Muscle layer of duodenum (tissue), 2 donors: ENCODE measurements at regions not wholly inside any gene's neighbourhood (a gene's known extent, or its start where the extent isn't known, plus 50 kb on each side); places are given as distances from the start of the nearest gene placed in this dataset.

Source experiments
- H3K27ac ChIP-seq: one replicate; pipeline ENCODE4 v1.7.0; 2013; ENCODE audit warnings: mild to moderate bottlenecking, low read length
- H3K27me3 ChIP-seq: one replicate; pipeline ENCODE4 v1.7.0; 2013; ENCODE audit warnings: low read depth, mild to moderate bottlenecking, control low read depth, low read length
- H3K36me3 ChIP-seq, 2 donors: one replicate each; pipeline ENCODE4 v1.7.0; 2013; ENCODE audit warnings: low read length in 2 of 2, control low read depth in 1 of 2, mild to moderate bottlenecking in 1 of 2; ENCODE audit not compliant: insufficient read depth in 2 of 2, control insufficient read depth in 1 of 2
- H3K4me1 ChIP-seq, 2 donors: one replicate each; pipeline ENCODE4 v1.7.0; 2013; ENCODE audit warnings: low read length in 2 of 2, mild to moderate bottlenecking in 2 of 2, control low read depth in 1 of 2, moderate library complexity in 1 of 2; ENCODE audit not compliant: insufficient read depth in 2 of 2, control insufficient read depth in 1 of 2
- H3K4me3 ChIP-seq, 2 donors: one replicate each; pipeline ENCODE4 v1.7.0; 2013; ENCODE audit warnings: low read length in 2 of 2, low read depth in 1 of 2, mild to moderate bottlenecking in 1 of 2
- H3K9me3 ChIP-seq, 2 donors: one replicate each; pipeline ENCODE4 v1.7.0; 2013; ENCODE audit warnings: low read length in 2 of 2, control low read depth in 1 of 2, mild to moderate bottlenecking in 1 of 2; ENCODE audit not compliant: control insufficient read depth in 1 of 2
- donor health status: healthy.

- no peak overlapping the region for H3K4me3 ChIP-seq
- H3K36me3 ChIP-seq = no peaks in the 10 kb centered on the region
- H3K27me3 ChIP-seq = no peaks in the 10 kb centered on the region
- H3K9me3 ChIP-seq = no peaks in the 10 kb centered on the region
- H3K4me1 ChIP-seq = peaks cover 0 to 8% of the 10 kb centered on the region in 2 donors
- no peak overlapping the region for H3K27ac ChIP-seq
Measured at GRCh38 chr6:138034229-138034628, 73.0 kb downstream of the PERP start.

GRCh38 chr6:138035070-138035469 lies 72.1 kb downstream of the PERP start:
- no peaks in the 10 kb centered on the region for H3K9me3 ChIP-seq
- peaks cover 0 to 8% of the 10 kb centered on the region in 2 donors for H3K4me1 ChIP-seq
- H3K27me3 ChIP-seq = no peaks in the 10 kb centered on the region
- H3K36me3 ChIP-seq = no peaks in the 10 kb centered on the region
- H3K27ac ChIP-seq = no peak overlapping the region
- H3K4me3 ChIP-seq = no peak overlapping the region

GRCh38 chr6:138036111-138036510 lies 71.1 kb downstream of the PERP start:
- peaks cover 0 to 3% of the 10 kb centered on the region in 2 donors for H3K4me1 ChIP-seq
- H3K27ac ChIP-seq = no peak overlapping the region

GRCh38 chr6:138037009-138037504 lies 70.2 kb downstream of the PERP start:
- Histone ChIP-seq H3K4me1 (no peaks in the 10 kb centered on the region), H3K27me3 (no peaks in the 10 kb centered on the region), H3K27ac (no peak overlapping the region), H3K9me3 (no peaks in the 10 kb centered on the region), H3K4me3 (no peak overlapping the region), H3K36me3 (no peaks in the 10 kb centered on the region)

More at GRCh38 chr6:138036111-138036510, 71.1 kb downstream of the PERP start:
- H3K27me3 ChIP-seq = no peaks in the 10 kb centered on the region
- H3K9me3 ChIP-seq = no peaks in the 10 kb centered on the region
- no peaks in the 10 kb centered on the region for H3K36me3 ChIP-seq
- H3K4me3 ChIP-seq = no peak overlapping the region

GRCh38 chr6:138038142-138038870 lies 68.9 kb downstream of the PERP start:
- no peaks in the 10 kb centered on the region for H3K4me1 ChIP-seq
- no peaks in the 10 kb centered on the region for H3K9me3 ChIP-seq
- H3K27ac ChIP-seq = no peak overlapping the region
- no peak overlapping the region for H3K4me3 ChIP-seq
- no peaks in the 10 kb centered on the region for H3K36me3 ChIP-seq
- no peaks in the 10 kb centered on the region for H3K27me3 ChIP-seq
